Inferior parietal cortex (tissue), 1 donor: ENCODE measurements at regions not wholly inside any gene's neighbourhood (a gene's known extent, or its start where the extent isn't known, plus 50 kb on each side); places are given as distances from the start of the nearest gene placed in this dataset.
"Not testable (repeated sequence)": the region's sequence is repeated elsewhere in the genome, so short reads cannot be mapped to it uniquely, and the experiment has no call there.

Experiments
- DNase-seq: peaks from one replicate; pipeline ENCODE4 v3.0.0-alpha.2; 2016; ENCODE audit errors: extremely low spot score

GRCh38 chr6:49274809-49275769, 188.0 kb downstream of the MMUT start:
- DNase-seq, result not testable (repeated sequence)

DNA sequence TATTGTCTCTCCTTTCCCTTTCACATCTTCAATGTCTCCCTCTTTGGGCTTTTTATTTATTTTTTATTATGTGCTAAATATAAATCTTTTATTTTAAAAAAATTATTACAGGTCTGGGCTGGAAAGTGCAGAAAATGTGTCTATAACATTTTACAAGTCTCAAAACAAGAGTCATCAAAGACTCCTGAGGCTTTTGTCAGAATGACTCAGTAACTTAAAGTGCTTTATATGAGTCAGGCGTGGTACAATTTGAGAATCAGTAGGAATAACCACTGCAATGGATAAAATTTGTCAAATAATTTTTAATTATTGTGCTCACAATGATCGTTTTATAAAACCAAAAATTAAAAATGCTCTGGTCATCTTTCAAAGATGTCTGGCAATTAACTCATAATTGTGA, 193.9 kb downstream of the MMUT start:
- DNase-seq, result no peak

GRCh38 chr6:49264909-49265308, 198.1 kb downstream of the MMUT start:
- no peak for DNase-seq

DNA sequence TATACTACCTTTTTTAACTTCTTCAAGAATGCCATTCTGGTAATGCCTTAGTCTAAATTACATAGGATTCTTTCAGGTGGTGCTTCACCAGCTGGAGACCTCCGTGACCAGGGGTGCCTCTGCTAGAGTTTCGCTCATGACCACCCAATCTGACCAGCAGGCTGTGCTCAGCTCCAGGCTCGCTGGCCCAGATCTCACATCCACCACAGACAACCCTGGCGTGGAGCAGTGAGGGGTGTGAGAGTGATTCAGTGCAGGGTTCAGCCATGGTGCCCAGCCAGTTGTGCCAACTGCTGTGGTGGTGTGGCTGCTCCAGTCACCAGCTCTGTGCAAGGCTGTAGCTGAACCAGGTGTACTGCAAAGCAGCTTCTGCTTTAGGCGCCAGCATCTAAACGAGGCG, 198.6 kb downstream of the MMUT start:
- no peak for DNase-seq

GRCh38 chr6:49257549-49257948, 205.5 kb downstream of the MMUT start:
- DNase-seq, result no peak

DNA sequence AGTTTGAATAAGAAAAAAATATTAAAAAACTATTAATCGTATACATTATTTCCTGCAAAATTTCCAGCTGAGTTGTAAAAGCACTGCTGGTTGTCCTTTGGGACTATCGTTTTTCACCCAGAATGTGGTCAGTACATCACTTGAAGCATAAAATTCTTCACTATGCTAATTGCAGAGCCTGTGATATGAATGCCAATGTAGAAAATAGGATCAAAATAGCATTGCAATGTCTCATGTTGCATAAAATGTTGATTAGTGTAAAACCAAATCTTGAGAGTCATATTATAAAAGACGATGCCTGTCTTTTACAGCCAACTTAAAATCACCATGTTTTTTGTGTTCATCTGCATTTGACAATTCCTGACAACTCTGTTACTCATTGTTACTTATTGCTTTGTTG, 207.7 kb downstream of the MMUT start:
- no peak for DNase-seq

DNA sequence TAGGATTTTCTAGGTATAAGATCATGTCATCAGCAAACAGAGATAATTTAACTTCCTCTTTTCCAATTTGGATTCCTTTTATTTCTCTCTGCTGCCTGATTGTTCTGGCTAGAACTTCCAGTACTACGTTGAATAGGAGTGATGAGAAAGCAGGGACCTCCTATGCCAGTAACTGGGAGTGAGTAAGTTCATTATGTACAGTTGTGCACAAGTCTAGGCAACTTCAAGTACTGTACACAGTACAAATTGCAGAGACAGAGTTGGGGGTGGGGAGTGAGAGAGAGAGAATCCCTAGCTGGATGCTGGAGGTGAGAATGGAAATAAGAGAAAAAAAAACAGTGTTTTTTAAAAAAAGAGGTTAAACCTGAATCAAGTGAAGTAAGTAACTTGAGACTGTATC, 210.2 kb downstream of the MMUT start:
- DNase-seq, result no peak

DNA sequence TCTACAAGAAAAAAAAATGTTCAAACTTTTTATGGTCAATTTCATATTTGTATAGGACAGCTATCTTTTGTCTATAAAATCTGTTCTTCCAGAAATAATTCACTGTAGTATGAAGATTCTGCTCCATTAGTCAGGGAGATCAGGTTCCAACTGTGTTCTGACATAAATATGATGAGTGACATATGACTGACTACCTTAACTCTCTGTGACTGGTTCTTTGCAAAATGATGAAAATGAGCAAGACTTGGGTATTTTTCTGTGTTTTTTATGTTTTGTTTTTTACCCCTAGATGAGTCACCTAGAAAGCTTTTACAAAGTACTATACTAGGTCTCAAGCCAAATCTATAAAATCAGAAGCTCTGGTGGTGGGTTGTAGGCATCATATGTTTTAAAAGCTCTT, 229.6 kb downstream of the MMUT start:
- no peak for DNase-seq

DNA sequence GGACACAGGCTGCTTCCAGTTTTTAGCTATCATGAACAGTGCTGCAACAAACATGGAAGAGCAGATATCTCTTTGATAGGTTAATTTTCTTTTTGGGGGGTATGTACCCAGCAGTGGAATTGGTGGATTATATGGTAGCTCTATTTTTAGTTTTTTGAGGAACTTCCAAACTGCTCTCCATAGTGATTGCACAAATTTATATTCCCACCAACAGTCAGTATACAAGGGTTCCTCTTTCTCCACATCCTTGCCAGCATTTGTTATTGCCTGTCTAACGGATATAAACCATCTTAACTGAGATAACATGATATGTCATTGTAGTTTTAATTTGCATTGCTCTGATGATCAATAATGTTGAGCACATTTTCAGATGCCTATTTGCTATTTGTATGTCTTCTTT, 237.6 kb downstream of the MMUT start:
- DNase-seq, result no peak

DNA sequence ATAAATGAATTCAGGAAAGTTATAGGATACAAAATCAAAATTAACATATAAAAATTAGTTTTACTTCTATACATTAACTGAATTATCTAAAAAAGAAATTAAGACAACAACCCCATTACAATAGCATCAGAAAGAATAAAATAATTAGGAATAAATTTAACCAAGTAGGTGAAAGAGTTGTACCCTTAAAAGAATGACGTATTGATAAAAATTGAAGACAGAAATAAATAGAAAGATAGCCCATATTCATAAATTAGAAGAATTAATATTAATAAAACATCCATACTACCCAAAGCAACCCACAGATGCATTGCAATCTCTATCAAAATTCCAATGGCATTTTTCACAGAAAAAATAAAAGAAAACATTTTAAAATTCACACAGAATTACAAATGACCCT, 242.8 kb downstream of the MMUT start:
- no peak for DNase-seq

DNA sequence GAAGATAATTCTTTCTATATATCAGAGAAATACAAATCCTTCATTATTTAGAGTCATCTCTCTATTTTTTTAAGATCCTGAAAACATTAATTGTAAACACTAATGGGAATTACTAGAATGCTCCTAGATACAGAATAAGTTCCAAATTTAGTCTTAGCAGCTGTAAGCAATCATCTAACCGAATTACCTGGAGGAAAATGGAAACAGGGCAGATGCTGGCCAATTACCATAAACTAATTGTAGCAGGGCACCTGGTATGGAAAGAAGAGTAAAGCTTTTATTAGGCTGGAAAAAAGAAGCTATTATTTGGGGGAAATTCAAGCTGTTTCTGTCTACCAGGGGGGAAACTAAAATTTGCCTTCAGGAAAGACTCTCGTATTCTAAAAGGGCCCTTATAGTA, 257.5 kb downstream of the MMUT start:
- DNase-seq, result no peak

GRCh38 chr6:49202924-49203536, 260.0 kb downstream of the MMUT start:
- DNase-seq, result no peak

GRCh38 chr6:49198015-49198414, 265.0 kb downstream of the MMUT start:
- DNase-seq, result no peak

- DNase-seq, result not testable (repeated sequence)
Measured at GRCh38 chr6:49162379-49162778, 300.7 kb downstream of the MMUT start.

- DNase-seq, result no peak
Measured at GRCh38 chr6:49155316-49155715, 307.7 kb downstream of the MMUT start.

GRCh38 chr6:49151957-49152356, 311.1 kb downstream of the MMUT start:
- no peak for DNase-seq

DNA sequence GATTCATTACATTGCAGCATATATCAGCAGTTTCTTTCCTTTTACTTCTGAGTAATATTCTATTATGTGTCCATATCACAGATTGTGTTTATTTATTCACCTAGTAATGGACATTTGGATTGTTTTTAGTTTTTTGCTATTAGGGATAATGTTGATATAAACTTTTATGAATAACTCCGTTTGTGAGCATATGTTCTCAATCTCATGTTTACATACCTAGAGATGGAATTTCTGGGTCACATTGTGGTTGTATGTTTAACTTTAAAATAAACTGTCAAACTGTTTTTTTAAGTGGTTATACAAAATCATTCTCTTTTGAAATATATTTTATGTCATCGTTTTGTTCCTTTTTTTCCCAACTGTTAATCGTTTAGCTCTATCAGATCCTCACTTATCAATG, 311.6 kb downstream of the MMUT start:
- DNase-seq, result no peak

GRCh38 chr6:49151033-49151432, 312.0 kb downstream of the MMUT start:
- DNase-seq, result no peak

DNA sequence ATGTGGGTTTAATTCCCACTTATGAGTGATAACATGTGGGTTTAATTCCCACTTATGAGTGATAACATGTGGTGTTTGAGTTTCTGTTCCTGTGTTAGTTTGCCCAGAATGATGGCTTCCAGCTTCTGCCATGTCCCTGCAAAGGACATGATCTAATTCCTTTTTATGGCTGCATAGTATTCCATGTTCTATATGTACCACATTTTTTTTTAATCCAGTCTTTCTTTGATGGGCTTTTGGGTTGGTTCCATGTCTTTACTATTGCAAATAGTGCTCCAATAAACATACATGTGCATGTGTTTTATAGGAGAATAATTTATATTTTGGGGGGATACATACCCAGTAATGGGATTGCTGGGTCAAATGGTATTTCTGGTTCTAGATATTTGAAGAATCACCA, 317.8 kb downstream of the MMUT start:
- DNase-seq, result no peak

DNA sequence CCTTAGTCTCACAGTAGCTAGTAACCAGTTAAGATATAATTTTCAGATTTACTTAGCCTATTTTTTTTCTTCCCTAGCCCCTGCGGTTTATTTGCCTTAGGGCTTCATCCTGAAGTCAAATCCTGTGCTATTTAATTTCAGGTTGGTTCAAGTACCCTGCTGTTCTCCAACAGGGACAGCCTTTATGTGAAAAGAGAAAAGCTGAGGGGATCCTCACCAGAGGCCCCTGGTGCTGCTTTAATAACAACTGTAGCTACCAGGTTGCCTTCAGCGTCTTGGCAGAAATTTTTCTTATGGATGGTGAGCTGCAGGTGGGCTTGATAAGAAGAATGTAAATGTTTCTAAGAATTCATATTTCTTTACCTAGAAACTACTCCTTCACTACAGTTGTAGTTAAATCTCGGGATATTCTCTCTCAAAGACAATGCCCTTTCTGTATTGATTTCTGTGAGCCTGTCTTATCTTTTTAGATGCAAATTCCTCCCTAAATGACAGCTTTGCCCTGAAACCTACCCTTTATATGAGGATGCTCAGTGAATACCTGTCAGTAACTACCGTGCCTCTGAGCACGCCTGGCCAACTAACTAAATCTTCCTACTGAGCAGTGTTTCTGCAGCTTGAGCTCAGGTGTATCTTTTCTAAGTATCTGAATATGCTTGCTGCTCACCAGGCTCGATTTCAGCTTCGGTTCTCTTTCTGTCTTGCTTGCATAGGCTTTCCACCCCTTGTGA, 320.5 kb downstream of the MMUT start:
- no peak for DNase-seq

DNA sequence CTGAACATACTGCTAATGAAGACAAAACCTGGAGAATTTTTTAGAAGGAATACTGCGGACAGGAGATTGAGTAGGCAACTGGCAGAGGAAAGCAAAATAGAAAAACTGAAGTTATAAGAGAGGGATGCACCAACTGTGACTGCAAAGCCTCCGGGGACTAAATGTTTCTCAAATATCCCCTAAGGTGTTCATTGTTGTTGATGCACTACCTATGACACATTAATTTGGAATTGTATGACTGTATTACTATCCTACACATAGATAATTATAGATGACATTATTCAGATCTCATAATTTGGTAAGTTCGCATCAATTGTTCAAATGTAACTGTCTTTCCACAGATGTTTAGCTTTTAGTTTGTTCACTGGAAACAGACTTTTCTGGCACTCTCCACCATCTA, 341.1 kb downstream of the MMUT start:
- no peak for DNase-seq

GRCh38 chr6:49118478-49118877, 344.6 kb downstream of the MMUT start:
- no peak for DNase-seq

DNA sequence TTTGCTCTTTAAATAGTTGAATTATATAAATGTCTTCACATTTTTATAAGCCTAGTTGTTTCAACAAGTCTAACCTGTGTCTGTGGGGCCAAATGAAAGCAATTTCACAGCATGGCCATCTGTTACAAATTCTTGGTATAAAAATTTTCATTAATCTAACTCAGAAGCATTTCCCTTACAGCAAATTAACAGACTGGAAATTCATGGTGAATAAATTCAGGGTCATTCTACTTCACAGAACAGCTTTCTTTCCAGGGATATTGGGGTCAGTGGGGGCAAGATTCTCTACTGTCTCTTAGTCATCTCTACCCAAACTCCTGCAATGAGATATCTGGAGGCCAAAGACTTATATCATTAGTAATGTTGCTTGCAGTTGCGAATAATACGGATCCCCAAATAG, 352.1 kb downstream of the MMUT start:
- DNase-seq, result no peak
